Stomach (tissue), 4 donors: ENCODE measurements at regions not wholly inside any gene's neighbourhood (a gene's known extent, or its start where the extent isn't known, plus 50 kb on each side); places are given as distances from the start of the nearest gene placed in this dataset.

Experiments
- CTCF ChIP-seq, 7 experiments: fragments of 450-650 bp in 4 of 7; fragments of 200-600 bp in 3 of 7; sonication (generic) in 3 of 7; IDR thresholded peaks; one replicate each; pipeline ENCODE4 v1.5.1; 2016 to 2019; ENCODE audit warnings: antibody characterized with exemption in 7 of 7, control low read depth in 2 of 7, mild to moderate bottlenecking in 1 of 7
- POLR2AphosphoS5 ChIP-seq, 3 donors: sonication (generic); formaldehyde crosslinking; IDR thresholded peaks; one replicate each; pipeline ENCODE4 v1.6.1; 2016; ENCODE audit warnings: antibody characterized with exemption in 3 of 3

- TF ChIP-seq CTCF (IDR thresholded peaks at IDR 0.05) (no peak), POLR2AphosphoS5 (IDR thresholded peaks at IDR 0.05) (no peak)
Observed at GRCh38 chr13:83077499-83077898, 804.8 kb downstream of the SLITRK1 start.
